GM23338 (cell line): ENCODE measurements at regions not wholly inside any gene's neighbourhood (a gene's known extent, or its start where the extent isn't known, plus 50 kb on each side); places are given as distances from the start of the nearest gene placed in this dataset.

Experiments used
- ATAC-seq: fragments of 200-7000 bp; cut with Tn5 transposase; 3 replicates; pipeline ENCODE4 v1.9.1; 2020
- DNase-seq: peaks from one replicate; pipeline ENCODE4 v3.0.0-alpha.2; 2015; ENCODE audit warnings: low spot score
- H2AFZ ChIP-seq: fragments of 200-600 bp; sonication (generic); 2 replicates; pipeline ENCODE4 v1.8.0; 2016; ENCODE audit warnings: antibody characterized with exemption, mild to moderate bottlenecking, moderate library complexity
- H3F3A ChIP-seq: fragments of 200-600 bp; sonication (generic); replicated peaks from 2 replicates; pipeline ENCODE4 v1.8.0; 2017; ENCODE audit warnings: antibody characterized with exemption, mixed run types, low read depth
- H3K27ac ChIP-seq: fragments of 200-600 bp; sonication (generic); 2 replicates; pipeline ENCODE4 v1.6.1; 2016; ENCODE audit warnings: low read depth
- H3K27me3 ChIP-seq: fragments of 200-600 bp; sonication (generic); 2 replicates; pipeline ENCODE4 v1.8.0; 2016; ENCODE audit warnings: mild to moderate bottlenecking, mixed run types, moderate library complexity; ENCODE audit not compliant: insufficient read depth
- H3K36me3 ChIP-seq: fragments of 200-600 bp; sonication (generic); 2 replicates; pipeline ENCODE4 v1.8.0; 2016; ENCODE audit warnings: mild to moderate bottlenecking; ENCODE audit not compliant: insufficient read depth
- H3K4me1 ChIP-seq: fragments of 200-600 bp; sonication (generic); 2 replicates; pipeline ENCODE4 v1.8.0; 2016; ENCODE audit warnings: mild to moderate bottlenecking, moderate library complexity; ENCODE audit not compliant: insufficient read depth
- H3K4me2 ChIP-seq: fragments of 200-600 bp; sonication (generic); 2 replicates; pipeline ENCODE4 v1.7.1; 2017; ENCODE audit warnings: mixed run types
- H3K4me3 ChIP-seq: fragments of 200-600 bp; sonication (generic); 2 replicates; pipeline ENCODE4 v1.6.1; 2016; ENCODE audit warnings: mixed run types
- H3K79me2 ChIP-seq: fragments of 200-600 bp; sonication (generic); replicated peaks from 2 replicates; pipeline ENCODE4 v1.8.0; 2017; ENCODE audit warnings: mild to moderate bottlenecking; ENCODE audit not compliant: insufficient read depth
- H3K9me2 ChIP-seq: fragments of 200-600 bp; sonication (generic); 2 replicates; pipeline ENCODE4 v1.8.0; 2017; ENCODE audit not compliant: insufficient read depth
- H4K20me1 ChIP-seq: fragments of 200-600 bp; sonication (generic); replicated peaks from 2 replicates; pipeline ENCODE4 v1.8.0; 2017; ENCODE audit warnings: mild to moderate bottlenecking; ENCODE audit not compliant: insufficient read depth
- H3K27ac Mint-ChIP-seq: 2 replicates; pipeline ENCODE4 v1.8.0; 2020; ENCODE audit warnings: inconsistent platforms, mild to moderate bottlenecking, moderate library complexity, mixed read lengths
- H3K27me3 Mint-ChIP-seq: 3 replicates; pipeline ENCODE4 v1.8.0; 2022; ENCODE audit warnings: low read depth, mild to moderate bottlenecking, moderate library complexity, mixed read lengths, inconsistent platforms; ENCODE audit not compliant: insufficient read depth, poor library complexity
- H3K36me3 Mint-ChIP-seq: 3 replicates; pipeline ENCODE4 v1.8.0; 2021; ENCODE audit warnings: low read depth, mild to moderate bottlenecking, inconsistent platforms, moderate library complexity, mixed read lengths
- H3K4me1 Mint-ChIP-seq: 3 replicates; pipeline ENCODE4 v1.8.0; 2020; ENCODE audit warnings: mild to moderate bottlenecking, inconsistent platforms, mixed read lengths
- H3K4me3 Mint-ChIP-seq: 3 replicates; pipeline ENCODE4 v1.8.0; 2021; ENCODE audit warnings: moderate library complexity, mild to moderate bottlenecking, inconsistent platforms, mixed read lengths
- H3K9me3 Mint-ChIP-seq: 3 replicates; pipeline ENCODE4 v1.8.0; 2020; ENCODE audit warnings: moderate library complexity, mild to moderate bottlenecking, inconsistent platforms, mixed read lengths
- ETS1 ChIP-seq: IDR thresholded peaks from 2 replicates; pipeline ENCODE4 v1.6.1; 2016; ENCODE audit warnings: antibody characterized with exemption
- EZH2 ChIP-seq: fragments of 200-600 bp; sonication (generic); IDR thresholded peaks from one replicate; pipeline ENCODE4 v1.8.0; 2017; ENCODE audit warnings: antibody characterized with exemption, mild to moderate bottlenecking, low read depth; ENCODE audit not compliant: unreplicated experiment
- EZH2phosphoT487 ChIP-seq: fragments of 200-600 bp; sonication (generic); IDR thresholded peaks from one replicate; pipeline ENCODE4 v1.8.1; 2018; ENCODE audit warnings: antibody characterized with exemption; ENCODE audit not compliant: unreplicated experiment
- JUNB ChIP-seq: IDR thresholded peaks from one replicate; pipeline ENCODE4 v1.6.1; 2016; ENCODE audit warnings: antibody characterized with exemption; ENCODE audit not compliant: unreplicated experiment
- NANOG ChIP-seq: IDR thresholded peaks from 2 replicates; pipeline ENCODE4 v1.6.1; 2016; ENCODE audit warnings: antibody characterized with exemption, borderline replicate concordance
- POLR2AphosphoS5 ChIP-seq: IDR thresholded peaks from 2 replicates; pipeline ENCODE4 v1.6.1; 2016; ENCODE audit warnings: antibody characterized with exemption, low read depth
- STAT1 ChIP-seq: IDR thresholded peaks from one replicate; pipeline ENCODE4 v1.6.1; 2016; ENCODE audit warnings: antibody characterized with exemption; ENCODE audit not compliant: unreplicated experiment
- ZNF114 ChIP-seq: fragments of 250-450 bp; sonication (Bioruptor Pico); IDR thresholded peaks from 2 replicates; pipeline ENCODE4 v1.5.0; 2020; ENCODE audit warnings: mild to moderate bottlenecking, moderate library complexity
- ZNF462 ChIP-seq: fragments of 250-450 bp; sonication (Bioruptor Pico); IDR thresholded peaks from 2 replicates; pipeline ENCODE4 v1.5.0; 2020; ENCODE audit warnings: mild to moderate bottlenecking, moderate library complexity
- TF ChIP-seq, protein P1 (sequence below), 2 experiments: fragments of 200-600 bp in 1 of 2; sonication (generic) in 1 of 2; conservative IDR thresholded peaks; 2 replicates each; pipeline versions ENCODE4 v1.5.1 to v1.6.1; 2016 to 2017; ENCODE audit warnings: antibody characterized with exemption in 2 of 2, low read depth in 2 of 2, mild to moderate bottlenecking in 2 of 2, moderate library complexity in 1 of 2
- TF ChIP-seq, protein P2 (sequence below): IDR thresholded peaks from one replicate; pipeline ENCODE4 v1.6.1; 2018; ENCODE audit warnings: antibody characterized with exemption; ENCODE audit not compliant: unreplicated experiment

GRCh38 chr5:21184581-21184980, 1196.6 kb upstream of the CDH18 start (continued):
- TF ChIP-seq, protein P1, sequence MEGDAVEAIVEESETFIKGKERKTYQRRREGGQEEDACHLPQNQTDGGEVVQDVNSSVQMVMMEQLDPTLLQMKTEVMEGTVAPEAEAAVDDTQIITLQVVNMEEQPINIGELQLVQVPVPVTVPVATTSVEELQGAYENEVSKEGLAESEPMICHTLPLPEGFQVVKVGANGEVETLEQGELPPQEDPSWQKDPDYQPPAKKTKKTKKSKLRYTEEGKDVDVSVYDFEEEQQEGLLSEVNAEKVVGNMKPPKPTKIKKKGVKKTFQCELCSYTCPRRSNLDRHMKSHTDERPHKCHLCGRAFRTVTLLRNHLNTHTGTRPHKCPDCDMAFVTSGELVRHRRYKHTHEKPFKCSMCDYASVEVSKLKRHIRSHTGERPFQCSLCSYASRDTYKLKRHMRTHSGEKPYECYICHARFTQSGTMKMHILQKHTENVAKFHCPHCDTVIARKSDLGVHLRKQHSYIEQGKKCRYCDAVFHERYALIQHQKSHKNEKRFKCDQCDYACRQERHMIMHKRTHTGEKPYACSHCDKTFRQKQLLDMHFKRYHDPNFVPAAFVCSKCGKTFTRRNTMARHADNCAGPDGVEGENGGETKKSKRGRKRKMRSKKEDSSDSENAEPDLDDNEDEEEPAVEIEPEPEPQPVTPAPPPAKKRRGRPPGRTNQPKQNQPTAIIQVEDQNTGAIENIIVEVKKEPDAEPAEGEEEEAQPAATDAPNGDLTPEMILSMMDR (conservative IDR thresholded peaks at IDR 0.05; ENCODE audit: low read depth in 2 of 2), result no peak
- no peak for TF ChIP-seq JUNB
- no peak for TF ChIP-seq ETS1

DNA sequence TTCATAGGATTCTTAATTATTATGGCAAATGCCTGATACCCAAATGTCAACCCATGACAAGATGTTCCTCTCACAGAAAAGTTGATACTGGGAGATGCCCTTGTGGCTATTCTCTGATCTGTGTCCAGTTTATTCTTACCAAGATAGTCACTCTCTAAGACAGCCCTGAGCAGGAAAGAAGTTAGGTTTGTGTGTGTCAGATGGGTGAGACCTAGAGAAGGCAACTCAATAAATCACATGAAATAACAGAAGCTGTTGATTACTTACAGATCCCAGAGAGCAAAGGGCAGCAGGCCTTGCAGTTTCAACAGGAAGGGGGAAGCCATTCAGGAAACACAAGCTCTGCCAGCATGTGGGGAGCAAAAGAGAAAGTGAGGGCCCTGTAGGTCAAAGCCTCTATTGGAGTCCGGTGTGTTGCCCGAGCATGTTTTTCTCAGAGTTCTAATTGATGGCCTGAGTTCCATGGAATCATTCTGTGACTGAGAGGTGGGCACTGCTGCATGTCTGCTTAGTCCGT, 1193.7 kb upstream of the CDH18 start:
- Mint-ChIP-seq H3K4me1 (no peaks in the 10 kb centered on the region; the same call in 2 of the 3 replicates), H3K27ac (peak overlapping the region; percentile 76)
- TF ChIP-seq POLR2AphosphoS5 (no peak), ZNF114 (CRISPR knock-in tag) (no peak), NANOG (no peak), ZNF462 (CRISPR knock-in tag) (no peak), JUNB (no peak), EZH2phosphoT487 (no peak), EZH2 (no peak), ETS1 (no peak), STAT1 (no peak)
- TF ChIP-seq, protein P2, sequence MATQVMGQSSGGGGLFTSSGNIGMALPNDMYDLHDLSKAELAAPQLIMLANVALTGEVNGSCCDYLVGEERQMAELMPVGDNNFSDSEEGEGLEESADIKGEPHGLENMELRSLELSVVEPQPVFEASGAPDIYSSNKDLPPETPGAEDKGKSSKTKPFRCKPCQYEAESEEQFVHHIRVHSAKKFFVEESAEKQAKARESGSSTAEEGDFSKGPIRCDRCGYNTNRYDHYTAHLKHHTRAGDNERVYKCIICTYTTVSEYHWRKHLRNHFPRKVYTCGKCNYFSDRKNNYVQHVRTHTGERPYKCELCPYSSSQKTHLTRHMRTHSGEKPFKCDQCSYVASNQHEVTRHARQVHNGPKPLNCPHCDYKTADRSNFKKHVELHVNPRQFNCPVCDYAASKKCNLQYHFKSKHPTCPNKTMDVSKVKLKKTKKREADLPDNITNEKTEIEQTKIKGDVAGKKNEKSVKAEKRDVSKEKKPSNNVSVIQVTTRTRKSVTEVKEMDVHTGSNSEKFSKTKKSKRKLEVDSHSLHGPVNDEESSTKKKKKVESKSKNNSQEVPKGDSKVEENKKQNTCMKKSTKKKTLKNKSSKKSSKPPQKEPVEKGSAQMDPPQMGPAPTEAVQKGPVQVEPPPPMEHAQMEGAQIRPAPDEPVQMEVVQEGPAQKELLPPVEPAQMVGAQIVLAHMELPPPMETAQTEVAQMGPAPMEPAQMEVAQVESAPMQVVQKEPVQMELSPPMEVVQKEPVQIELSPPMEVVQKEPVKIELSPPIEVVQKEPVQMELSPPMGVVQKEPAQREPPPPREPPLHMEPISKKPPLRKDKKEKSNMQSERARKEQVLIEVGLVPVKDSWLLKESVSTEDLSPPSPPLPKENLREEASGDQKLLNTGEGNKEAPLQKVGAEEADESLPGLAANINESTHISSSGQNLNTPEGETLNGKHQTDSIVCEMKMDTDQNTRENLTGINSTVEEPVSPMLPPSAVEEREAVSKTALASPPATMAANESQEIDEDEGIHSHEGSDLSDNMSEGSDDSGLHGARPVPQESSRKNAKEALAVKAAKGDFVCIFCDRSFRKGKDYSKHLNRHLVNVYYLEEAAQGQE, result no peak

More for the DNA sequence above, 1193.7 kb upstream of the CDH18 start:
- H3K36me3 Mint-ChIP-seq, result no peaks in the 10 kb centered on the region
- H3K9me3 Mint-ChIP-seq, result no peaks in the 10 kb centered on the region
- Histone ChIP-seq H3K4me3 (no peak overlapping the region), H3K27ac (no peak overlapping the region), H3K36me3 (no peaks in the 10 kb centered on the region), H3F3A (no peaks in the 10 kb centered on the region), H4K20me1 (no peaks in the 10 kb centered on the region), H3K79me2 (no peaks in the 10 kb centered on the region), H3K27me3 (no peaks in the 10 kb centered on the region), H3K4me2 (no peak overlapping the region), H3K4me1 (no peaks in the 10 kb centered on the region), H3K9me2 (no peaks in the 10 kb centered on the region), H2AFZ (peak overlapping the region; percentile 90)
- peaks cover 4% of the 10 kb centered on the region for H3K27me3 Mint-ChIP-seq
- ATAC-seq, result no peak
- DNase-seq, result no peak
- no peak overlapping the region for H3K4me3 Mint-ChIP-seq
